Activated gamma-delta T cell treated with anti-CD3 and anti-CD28 coated beads, Interleukin-2, amount 50 U/mL, for 16 hours (primary cell): ENCODE measurements at regions not wholly inside any gene's neighbourhood (a gene's known extent, or its start where the extent isn't known, plus 50 kb on each side); places are given as distances from the start of the nearest gene placed in this dataset.
"Not testable (repeated sequence)": the region's sequence is repeated elsewhere in the genome, so short reads cannot be mapped to it uniquely, and the experiment has no call there.

Experiments
- DNase-seq: peaks from one replicate; pipeline ENCODE4 v3.0.0-alpha.2; 2020; ENCODE audit warnings: low read depth

GRCh38 chr3:152667267-152667666 lies 167.7 kb upstream of the P2RY1 start:
- DNase-seq = no peak

GRCh38 chr3:152669560-152669959 lies 165.4 kb upstream of the P2RY1 start:
- no peak for DNase-seq

GRCh38 chr3:152671446-152672319 lies 163.2 kb upstream of the P2RY1 start:
- DNase-seq = no peak

GRCh38 chr3:152672320-152672649 lies 162.6 kb upstream of the P2RY1 start:
- no peak for DNase-seq

- DNase-seq = no peak
These were observed 158.0 kb upstream of the P2RY1 start for GRCh38 chr3:152676810-152677379.

GRCh38 chr3:152677491-152677890 lies 157.4 kb upstream of the P2RY1 start:
- no peak for DNase-seq

GRCh38 chr3:152682477-152682876 lies 152.5 kb upstream of the P2RY1 start:
- DNase-seq = no peak

- DNase-seq = no peak
These were observed 151.4 kb upstream of the P2RY1 start for GRCh38 chr3:152683521-152683999.

GRCh38 chr3:152684279-152684678 lies 150.7 kb upstream of the P2RY1 start:
- DNase-seq = no peak

GRCh38 chr3:152688313-152688712 lies 146.6 kb upstream of the P2RY1 start:
- DNase-seq = no peak

GRCh38 chr3:152692326-152692725 lies 142.6 kb upstream of the P2RY1 start:
- DNase-seq = not testable (repeated sequence)

GRCh38 chr3:152693521-152694250 lies 141.2 kb upstream of the P2RY1 start:
- not testable (repeated sequence) for DNase-seq

- no peak for DNase-seq
These were observed 139.1 kb upstream of the P2RY1 start for GRCh38 chr3:152695840-152696239.

GRCh38 chr3:152696962-152697361 lies 138.0 kb upstream of the P2RY1 start:
- no peak for DNase-seq

- DNase-seq = no peak
These were observed 131.6 kb upstream of the P2RY1 start for GRCh38 chr3:152703245-152703890.

- DNase-seq = no peak
These were observed 127.8 kb upstream of the P2RY1 start for GRCh38 chr3:152706991-152707713.

GRCh38 chr3:152709659-152710058 lies 125.3 kb upstream of the P2RY1 start:
- no peak for DNase-seq

- no peak for DNase-seq
These were observed 124.4 kb upstream of the P2RY1 start for GRCh38 chr3:152710549-152710948.

GRCh38 chr3:152713989-152714388 lies 120.9 kb upstream of the P2RY1 start:
- no peak for DNase-seq

GRCh38 chr3:152714507-152714906 lies 120.4 kb upstream of the P2RY1 start:
- no peak for DNase-seq

- DNase-seq = no peak
These were observed 117.7 kb upstream of the P2RY1 start for GRCh38 chr3:152717252-152717651.

GRCh38 chr3:152718810-152719209 lies 116.1 kb upstream of the P2RY1 start:
- DNase-seq = no peak
